ENCODE measurements at regions not wholly inside any gene's neighbourhood (a gene's known extent, or its start where the extent isn't known, plus 50 kb on each side); places are given as distances from the start of the nearest gene placed in this dataset.

GRCh38 chr2:143890798-143891197, 629.1 kb downstream of the ZEB2 start:
- TF ChIP-seq, protein P1, sequence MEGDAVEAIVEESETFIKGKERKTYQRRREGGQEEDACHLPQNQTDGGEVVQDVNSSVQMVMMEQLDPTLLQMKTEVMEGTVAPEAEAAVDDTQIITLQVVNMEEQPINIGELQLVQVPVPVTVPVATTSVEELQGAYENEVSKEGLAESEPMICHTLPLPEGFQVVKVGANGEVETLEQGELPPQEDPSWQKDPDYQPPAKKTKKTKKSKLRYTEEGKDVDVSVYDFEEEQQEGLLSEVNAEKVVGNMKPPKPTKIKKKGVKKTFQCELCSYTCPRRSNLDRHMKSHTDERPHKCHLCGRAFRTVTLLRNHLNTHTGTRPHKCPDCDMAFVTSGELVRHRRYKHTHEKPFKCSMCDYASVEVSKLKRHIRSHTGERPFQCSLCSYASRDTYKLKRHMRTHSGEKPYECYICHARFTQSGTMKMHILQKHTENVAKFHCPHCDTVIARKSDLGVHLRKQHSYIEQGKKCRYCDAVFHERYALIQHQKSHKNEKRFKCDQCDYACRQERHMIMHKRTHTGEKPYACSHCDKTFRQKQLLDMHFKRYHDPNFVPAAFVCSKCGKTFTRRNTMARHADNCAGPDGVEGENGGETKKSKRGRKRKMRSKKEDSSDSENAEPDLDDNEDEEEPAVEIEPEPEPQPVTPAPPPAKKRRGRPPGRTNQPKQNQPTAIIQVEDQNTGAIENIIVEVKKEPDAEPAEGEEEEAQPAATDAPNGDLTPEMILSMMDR (IDR thresholded peaks at IDR 0.05; ENCODE audit: insufficient read depth, low read depth, low read length) = no peak
- no peak overlapping the region for H3K4me3 ChIP-seq (ENCODE audit: low read depth, low read length)
- DNase-seq (ENCODE audit: low read depth) = no peak

DNA sequence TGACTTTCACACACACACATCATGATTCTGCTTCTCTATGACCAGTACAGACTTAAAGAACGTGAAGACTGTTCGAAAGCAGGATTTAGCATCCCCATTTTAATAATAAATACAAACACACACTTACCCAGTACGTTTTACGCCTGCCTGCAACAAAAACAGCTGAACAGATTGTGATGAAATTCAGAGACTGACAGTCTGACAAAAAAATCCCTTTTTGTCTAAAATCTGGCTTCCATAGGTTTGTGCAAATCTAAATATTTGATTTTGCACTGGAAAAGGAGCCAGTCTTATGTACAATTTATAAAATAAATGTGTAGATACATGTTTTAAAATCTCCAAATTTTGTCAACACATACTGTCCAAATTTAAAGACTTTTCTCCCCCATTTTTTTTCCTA, 630.7 kb downstream of the ZEB2 start:
- no peak overlapping the region for H3K4me3 ChIP-seq (ENCODE audit: low read depth, low read length)
- TF ChIP-seq, protein P1 (IDR thresholded peaks at IDR 0.05; ENCODE audit: insufficient read depth, low read depth, low read length) = no peak
- no peak for DNase-seq (ENCODE audit: low read depth)

GRCh38 chr2:143885461-143885860, 634.5 kb downstream of the ZEB2 start:
- DNase-seq (ENCODE audit: low read depth) = no peak
- TF ChIP-seq, protein P1 (IDR thresholded peaks at IDR 0.05; ENCODE audit: insufficient read depth, low read depth, low read length) = no peak

GRCh38 chr2:143881246-143881645, 638.7 kb downstream of the ZEB2 start:
- DNase-seq (ENCODE audit: low read depth) = no peak
- TF ChIP-seq, protein P1 (IDR thresholded peaks at IDR 0.05; ENCODE audit: insufficient read depth, low read depth, low read length) = no peak

More at GRCh38 chr2:143885461-143885860, 634.5 kb downstream of the ZEB2 start:
- no peak overlapping the region for H3K4me3 ChIP-seq (ENCODE audit: low read depth, low read length)

GRCh38 chr2:143877876-143878530, 641.9 kb downstream of the ZEB2 start:
- TF ChIP-seq, protein P1 (IDR thresholded peaks at IDR 0.05; ENCODE audit: insufficient read depth, low read depth, low read length) = no peak
- H3K4me3 ChIP-seq (ENCODE audit: low read depth, low read length) = no peak overlapping the region
- peak; percentile 11 for DNase-seq (ENCODE audit: low read depth)

More at GRCh38 chr2:143881246-143881645, 638.7 kb downstream of the ZEB2 start:
- no peak overlapping the region for H3K4me3 ChIP-seq (ENCODE audit: low read depth, low read length)

DNA sequence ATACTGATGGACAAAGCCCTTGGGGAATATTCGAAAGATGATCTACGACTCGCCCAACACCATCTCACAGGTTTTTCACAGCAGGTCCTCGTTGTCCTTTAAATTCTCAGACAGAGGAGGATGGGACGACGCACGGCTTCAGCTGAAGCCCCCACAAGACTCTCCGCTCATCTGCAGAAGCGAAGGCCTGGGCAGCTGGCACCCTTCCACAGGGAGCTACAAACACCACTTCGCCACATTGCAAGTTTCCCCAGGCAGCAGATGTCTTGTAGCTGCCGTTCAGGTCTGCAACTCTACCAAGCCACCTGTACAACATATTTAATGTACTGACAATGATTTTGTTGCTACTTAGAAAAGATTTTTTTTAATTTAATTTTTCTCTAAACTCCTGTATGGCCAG, 642.9 kb downstream of the ZEB2 start:
- no peak overlapping the region for H3K4me3 ChIP-seq (ENCODE audit: low read depth, low read length)
- TF ChIP-seq, protein P1 (IDR thresholded peaks at IDR 0.05; ENCODE audit: insufficient read depth, low read depth, low read length) = no peak
- DNase-seq (ENCODE audit: low read depth) = no peak

All from fibroblast of villous mesenchyme (primary cell).